Jurkat, Clone E6-1 (cell line): ENCODE measurements at regions not wholly inside any gene's neighbourhood (a gene's known extent, or its start where the extent isn't known, plus 50 kb on each side); places are given as distances from the start of the nearest gene placed in this dataset.

ENCODE experiments used
- DNase-seq: peaks from one replicate; pipeline ENCODE4 v3.0.0-alpha.2; 2011; ENCODE audit warnings: low read depth, low spot score
- H3K4me3 ChIP-seq: 2 replicates; pipeline ENCODE4 v1.5.1; 2011; ENCODE audit warnings: mild to moderate bottlenecking, low read length, control low read depth, moderate library complexity

DNA sequence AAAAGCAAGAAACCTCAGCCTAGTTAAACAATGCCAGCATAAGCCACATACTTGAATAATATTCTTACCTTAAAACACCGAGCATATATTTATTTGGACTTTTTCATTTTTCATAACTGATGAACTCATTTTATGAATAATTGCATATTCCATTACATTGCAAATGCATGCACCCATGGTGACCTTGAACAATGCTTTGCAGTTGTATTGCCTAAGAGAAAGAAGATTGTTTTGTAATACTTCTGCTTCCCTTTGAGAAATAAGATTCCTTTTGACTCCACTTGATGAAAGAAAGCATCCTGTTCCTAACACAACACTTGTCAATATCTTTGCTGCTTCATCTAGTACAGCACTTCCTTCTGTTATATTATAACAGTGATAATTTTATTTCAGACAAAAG lies 1182.2 kb downstream of the FLRT2 start:
- H3K4me3 ChIP-seq = no peak overlapping the region
- no peak for DNase-seq

GRCh38 chr14:86708846-86709339 lies 1178.9 kb downstream of the FLRT2 start:
- no peak overlapping the region for H3K4me3 ChIP-seq
- DNase-seq = no peak

- H3K4me3 ChIP-seq = no peak overlapping the region
- no peak for DNase-seq
Measured at GRCh38 chr14:86707071-86707470, 1177.1 kb downstream of the FLRT2 start.

DNA sequence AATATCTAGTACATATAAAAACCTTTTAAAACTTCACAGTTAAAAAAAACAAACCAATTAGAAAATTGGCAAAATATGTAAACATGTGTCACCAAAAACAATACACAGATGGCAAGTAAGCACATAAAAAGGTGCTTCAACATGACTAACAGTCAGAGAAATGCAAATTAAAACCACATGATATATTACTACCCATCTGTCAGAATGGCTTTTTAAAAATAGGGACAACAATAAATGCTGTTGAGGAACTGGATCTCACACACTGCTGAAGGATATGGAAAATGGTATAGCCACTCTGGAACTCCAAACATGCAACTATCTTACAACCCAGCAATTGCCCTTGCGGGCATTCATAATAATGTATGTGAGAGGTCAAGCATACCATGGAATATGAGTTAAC lies 1153.6 kb downstream of the FLRT2 start:
- H3K4me3 ChIP-seq = no peak overlapping the region
- no peak for DNase-seq

DNA sequence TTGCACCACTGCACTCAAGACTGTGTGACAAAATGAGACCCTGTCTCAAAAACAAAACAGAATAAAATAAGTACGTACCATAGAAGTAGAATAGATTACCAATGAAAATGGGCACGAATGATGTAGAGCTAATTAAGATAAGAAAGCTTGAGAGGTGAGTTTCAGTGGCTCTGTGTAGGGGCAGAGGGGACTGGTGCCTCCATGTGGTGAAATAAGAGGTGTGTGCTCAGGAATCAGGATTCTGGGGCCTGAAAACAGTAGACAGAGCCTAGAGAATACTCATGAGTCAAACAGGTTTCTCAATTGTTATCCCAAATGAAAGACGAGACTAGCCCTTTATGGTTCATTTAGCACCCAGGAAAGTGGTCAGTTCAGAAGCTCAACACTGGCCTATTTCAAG lies 1145.1 kb downstream of the FLRT2 start:
- DNase-seq = no peak
- H3K4me3 ChIP-seq = no peak overlapping the region

DNA sequence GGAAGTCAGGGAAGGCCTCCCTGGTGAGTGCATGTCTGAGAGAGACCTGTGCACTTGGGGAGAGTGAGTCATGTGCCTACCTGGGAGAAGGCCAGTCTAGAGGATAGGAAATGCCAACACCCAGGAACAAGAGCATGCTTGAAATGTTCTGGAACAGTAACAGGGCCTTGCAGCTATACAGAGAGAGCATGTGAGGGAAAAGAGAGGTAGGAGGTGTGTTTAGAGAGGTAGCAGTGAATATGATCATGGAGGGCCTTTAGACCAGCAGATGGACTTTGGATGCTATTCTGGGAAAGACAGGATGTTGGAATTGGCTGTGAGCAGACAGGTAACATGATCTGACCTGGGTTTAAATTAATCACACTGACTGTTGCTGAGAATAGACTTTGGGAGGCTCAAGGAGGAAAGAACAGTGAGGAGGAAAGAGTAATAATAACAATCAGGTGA lies 1143.6 kb downstream of the FLRT2 start:
- DNase-seq = no peak
- H3K4me3 ChIP-seq = no peak overlapping the region

DNA sequence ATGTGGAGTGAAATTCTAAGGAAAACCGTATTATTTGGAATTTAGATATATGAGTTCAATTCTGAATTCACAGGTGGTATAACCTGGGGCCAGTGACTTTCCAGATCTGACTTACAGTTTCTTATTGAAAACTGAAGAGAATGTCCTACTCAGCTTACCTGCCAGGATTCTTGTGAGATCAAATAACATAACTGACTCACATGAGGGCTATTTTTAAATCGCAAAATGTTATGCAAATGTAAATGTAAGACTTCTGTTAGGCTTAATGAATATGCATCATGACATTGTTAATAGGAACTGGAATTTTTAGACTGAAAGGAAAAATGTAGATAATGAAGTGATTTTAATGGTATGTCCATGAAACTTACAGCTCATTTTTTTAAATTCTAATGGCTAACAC lies 1142.1 kb downstream of the FLRT2 start:
- no peak for DNase-seq
- H3K4me3 ChIP-seq = no peak overlapping the region

- no peak overlapping the region for H3K4me3 ChIP-seq
- DNase-seq = no peak
Measured at GRCh38 chr14:86665975-86666374, 1136.0 kb downstream of the FLRT2 start.

GRCh38 chr14:86662334-86662733 lies 1132.4 kb downstream of the FLRT2 start:
- DNase-seq = no peak
- H3K4me3 ChIP-seq = no peak overlapping the region

DNA sequence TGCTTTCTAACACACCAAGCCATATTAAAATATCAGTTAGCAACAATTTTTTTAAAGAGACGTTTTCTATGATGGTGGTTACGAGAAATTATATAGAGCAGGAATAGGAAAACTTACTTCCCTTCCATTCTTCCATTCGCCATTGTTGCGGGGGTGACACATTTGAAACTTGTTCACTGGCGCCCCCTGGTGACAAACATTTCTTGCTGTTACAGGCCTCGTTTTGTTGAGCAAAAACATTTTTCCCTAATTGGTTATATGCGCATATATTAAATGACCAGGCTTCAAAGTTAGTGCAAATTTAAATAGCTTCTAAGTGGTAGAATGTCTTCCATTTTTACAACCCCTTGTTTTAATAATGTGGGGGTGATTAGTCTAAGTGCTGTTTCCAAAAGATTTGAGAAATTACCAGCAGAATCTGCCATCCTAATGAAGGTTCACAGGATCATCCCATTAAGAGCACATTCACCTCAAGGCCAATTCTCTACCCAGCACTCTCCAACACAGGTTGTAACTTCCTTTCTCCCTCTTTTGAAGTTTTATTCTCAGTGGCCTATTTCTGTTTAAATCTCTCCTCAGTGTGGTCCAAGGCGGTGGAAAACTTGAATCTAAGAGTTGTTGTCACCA lies 1124.7 kb downstream of the FLRT2 start:
- peak; percentile 54 for DNase-seq
- H3K4me3 ChIP-seq = no peak overlapping the region

DNA sequence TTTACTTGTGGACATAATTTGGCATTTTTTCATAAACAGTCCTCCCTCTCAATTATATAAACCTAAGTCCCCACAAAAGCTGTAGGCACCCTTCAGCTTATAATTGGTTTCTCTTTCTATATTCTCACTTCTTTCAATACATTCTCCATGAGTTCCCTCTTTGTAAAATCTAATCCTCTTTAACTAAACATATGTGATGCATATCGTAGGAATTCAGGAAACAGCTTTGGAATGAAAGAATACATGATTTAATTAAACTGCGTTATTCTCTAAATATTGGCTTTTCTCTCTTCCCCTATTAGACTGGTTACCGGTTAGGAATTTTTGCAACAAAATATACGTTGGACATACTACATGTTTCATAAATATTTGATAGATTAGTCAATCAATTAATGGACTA lies 1122.6 kb downstream of the FLRT2 start:
- no peak for DNase-seq
- H3K4me3 ChIP-seq = no peak overlapping the region

DNA sequence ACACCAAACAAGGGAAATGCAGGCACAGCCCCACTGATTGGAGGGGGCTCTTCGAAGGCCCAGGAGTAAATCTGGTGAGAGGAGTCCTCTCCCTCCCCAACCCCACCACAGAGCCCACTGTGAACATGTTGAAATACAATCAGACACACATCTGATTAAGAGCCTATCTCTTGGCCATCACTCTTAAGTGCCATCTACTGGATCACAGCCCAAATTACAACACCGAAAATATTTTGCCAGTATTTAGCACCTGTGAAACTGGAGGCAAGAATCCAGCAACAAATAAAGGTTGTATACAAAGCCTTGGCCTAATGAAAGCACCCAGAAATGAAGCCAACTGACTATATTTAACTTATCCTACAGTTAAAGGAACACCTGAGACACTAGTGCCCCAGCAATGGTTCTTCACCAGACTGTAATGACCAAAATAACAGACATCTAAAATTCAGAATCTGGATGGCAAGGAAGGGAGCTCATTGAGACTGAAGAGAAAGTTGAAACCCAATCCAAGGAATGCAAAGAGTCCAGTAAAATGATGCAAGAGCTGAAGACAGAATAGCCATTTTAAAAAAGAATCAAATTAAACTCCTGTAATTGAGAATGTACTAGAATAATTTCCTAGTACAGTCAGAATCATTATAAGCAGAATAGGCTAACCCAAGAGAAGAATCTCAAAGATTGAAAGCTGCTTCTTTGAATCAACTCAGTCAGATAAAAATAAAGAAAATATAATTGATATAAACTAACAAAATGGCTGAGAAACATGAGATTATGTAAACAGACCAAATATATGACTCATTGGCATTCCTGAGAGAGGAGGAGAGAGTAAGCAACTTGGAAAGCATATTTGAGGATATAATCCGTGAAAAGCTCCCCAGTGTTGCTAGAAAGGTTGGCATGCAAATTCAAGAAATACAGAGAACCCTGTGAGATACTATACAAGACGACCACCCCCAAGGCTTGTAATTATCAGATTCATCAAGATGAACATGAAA lies 1117.0 kb downstream of the FLRT2 start:
- DNase-seq = peak; percentile 10
- no peak overlapping the region for H3K4me3 ChIP-seq

DNA sequence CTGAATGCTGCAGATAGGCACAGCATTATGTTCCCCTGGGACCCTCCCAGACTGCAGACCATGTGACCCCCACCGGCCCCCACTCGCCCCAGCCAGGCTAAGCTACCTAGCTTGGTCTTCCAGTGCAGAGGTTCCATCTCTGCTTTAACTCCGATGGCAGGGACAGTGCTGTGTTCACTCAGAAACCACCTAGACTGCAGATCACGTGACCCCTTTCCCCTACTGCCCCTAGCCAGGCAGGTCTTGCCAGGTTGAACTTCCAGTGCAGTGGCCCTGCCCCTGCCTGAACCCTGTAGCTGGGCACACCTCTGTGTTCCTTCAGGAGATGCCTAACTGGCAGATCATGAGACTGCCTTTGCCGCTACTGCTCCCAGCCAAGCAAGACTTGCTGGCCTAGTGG lies 1116.2 kb downstream of the FLRT2 start:
- H3K4me3 ChIP-seq = no peak overlapping the region
- no peak for DNase-seq

DNA sequence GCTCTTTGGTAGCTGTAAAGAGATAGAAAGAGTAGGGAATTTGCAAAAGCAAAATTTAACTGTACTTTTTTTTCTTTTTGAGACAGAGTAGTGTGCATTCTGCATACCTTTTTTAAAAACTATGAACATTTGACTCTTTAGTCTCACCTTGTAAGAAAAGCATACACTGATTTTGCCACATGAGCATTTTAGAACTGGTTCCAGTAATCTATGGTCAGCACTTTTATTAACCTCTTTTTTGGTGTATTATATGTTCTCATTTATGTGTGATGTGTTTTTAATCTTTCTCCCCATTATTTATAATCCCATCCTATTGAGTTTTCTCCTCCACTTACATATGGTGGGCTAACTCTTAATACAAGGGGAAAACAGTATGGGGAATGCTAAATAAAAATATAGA lies 1111.4 kb downstream of the FLRT2 start:
- H3K4me3 ChIP-seq = no peak overlapping the region
- no peak for DNase-seq

DNA sequence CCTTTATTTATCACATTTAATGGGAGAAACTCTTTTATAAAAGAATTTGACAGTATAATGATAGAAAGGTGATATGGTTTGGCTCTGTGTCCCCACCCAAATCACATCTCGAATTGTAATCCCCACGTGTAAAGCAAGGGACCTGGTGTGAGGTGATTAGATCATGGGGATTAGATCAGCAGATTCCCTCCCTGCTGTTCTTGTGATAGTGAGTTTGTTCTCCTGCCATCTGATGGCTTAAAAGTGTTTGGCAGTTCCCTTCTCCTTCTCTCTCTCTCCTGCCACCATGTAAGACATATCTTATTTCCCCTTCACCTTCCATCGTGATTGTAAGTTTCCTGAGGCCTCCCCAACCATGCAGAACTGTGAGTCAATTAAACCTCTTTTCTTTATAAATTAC lies 1110.3 kb downstream of the FLRT2 start:
- no peak overlapping the region for H3K4me3 ChIP-seq
- no peak for DNase-seq

GRCh38 chr14:86639666-86640065 lies 1109.7 kb downstream of the FLRT2 start:
- H3K4me3 ChIP-seq = no peak overlapping the region
- DNase-seq = no peak

DNA sequence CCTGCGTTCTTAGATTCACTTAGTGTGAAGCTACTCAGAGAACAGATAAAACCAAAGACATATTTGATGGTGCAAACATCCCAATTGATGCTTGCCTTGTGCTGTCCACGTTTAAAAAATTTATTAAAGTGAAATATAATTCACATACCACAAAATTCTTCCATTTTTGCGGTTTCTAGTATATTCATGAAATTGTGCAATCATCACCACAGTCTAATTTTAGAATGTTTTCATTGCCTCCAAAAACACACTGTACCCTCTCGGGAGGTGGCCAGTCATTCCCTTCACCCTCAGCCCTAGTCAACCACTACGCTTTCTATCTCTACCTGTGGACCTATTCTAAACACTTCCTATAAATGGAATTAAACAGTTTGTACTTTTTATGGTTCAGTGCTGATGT lies 1109.2 kb downstream of the FLRT2 start:
- no peak for DNase-seq

DNA sequence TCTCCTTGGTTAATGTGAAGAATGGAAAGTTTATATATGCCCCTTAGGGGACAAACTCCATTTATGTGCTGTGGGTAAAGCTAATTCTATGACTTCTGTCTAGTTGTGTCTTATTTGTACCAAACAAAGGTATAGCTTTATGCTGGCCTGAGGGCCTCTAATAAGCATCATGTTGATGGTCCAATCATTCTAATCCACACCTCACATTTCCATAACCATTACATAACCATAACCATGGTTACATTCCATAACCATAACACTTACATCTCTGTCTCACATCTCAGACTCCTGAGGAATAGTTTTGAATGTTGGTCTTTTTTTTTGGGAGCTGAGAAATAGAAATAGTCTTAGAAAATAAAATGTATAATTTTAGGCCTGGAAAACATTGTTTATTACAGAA lies 1097.1 kb downstream of the FLRT2 start:
- no peak overlapping the region for H3K4me3 ChIP-seq
- no peak for DNase-seq

More for the DNA sequence above, 1109.2 kb downstream of the FLRT2 start:
- H3K4me3 ChIP-seq = no peak overlapping the region

DNA sequence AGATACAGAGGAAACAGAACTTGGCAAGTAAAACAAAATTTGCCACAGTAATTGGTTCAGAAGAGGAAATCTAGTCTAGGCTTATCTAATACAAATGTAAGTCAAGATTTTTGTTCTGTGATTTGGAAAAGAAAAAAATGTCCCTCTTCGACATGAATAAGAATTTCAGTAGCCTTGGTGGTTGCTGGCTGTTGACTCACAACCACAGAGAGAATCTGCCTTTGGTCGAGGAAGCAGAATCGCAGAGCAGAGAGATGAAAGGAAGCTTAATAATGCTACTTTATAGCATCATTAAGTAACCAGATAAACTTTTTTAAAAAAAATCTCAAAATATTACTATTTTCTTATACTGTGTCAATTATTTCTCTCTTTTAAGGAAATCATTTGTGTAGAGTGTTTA lies 1096.6 kb downstream of the FLRT2 start:
- DNase-seq = no peak
- H3K4me3 ChIP-seq = no peak overlapping the region

DNA sequence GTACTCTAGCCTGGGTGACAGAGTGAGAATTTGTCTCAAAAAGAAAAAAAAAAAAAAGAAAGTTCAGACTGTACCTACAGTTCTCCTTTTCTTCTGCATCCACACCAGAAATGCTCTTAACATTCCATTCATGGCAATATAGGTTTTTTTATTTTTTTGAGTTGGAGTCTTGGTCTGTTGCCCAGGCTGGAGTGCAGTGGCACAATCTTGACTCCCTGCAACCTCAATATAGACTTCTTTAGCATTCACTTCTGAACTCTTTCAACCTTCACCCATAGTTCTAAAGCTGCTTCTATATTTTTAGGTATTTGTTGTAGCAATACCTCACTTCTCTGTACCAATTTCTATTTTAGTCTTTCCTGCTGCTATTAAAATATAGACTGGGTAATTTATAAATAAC lies 1095.7 kb downstream of the FLRT2 start:
- no peak for DNase-seq

More for the DNA sequence above, 1095.7 kb downstream of the FLRT2 start:
- H3K4me3 ChIP-seq = no peak overlapping the region
